Duodenal mucosa (tissue), 2 donors: ENCODE measurements at regions not wholly inside any gene's neighbourhood (a gene's known extent, or its start where the extent isn't known, plus 50 kb on each side); places are given as distances from the start of the nearest gene placed in this dataset.

Source experiments
- H3K27ac ChIP-seq: one replicate; pipeline ENCODE4 v1.7.0; 2013; ENCODE audit warnings: low read depth, low read length
- H3K27me3 ChIP-seq, 2 donors: one replicate each; pipeline ENCODE4 v1.7.0; 2013; ENCODE audit warnings: low read length in 2 of 2, control low read depth in 1 of 2; ENCODE audit not compliant: insufficient read depth in 2 of 2, control insufficient read depth in 1 of 2
- H3K36me3 ChIP-seq, 2 donors: one replicate each; pipeline ENCODE4 v1.7.0; 2013; ENCODE audit warnings: low read length in 2 of 2, control low read depth in 1 of 2; ENCODE audit not compliant: insufficient read depth in 2 of 2, control insufficient read depth in 1 of 2
- H3K4me1 ChIP-seq, 2 donors: one replicate each; pipeline ENCODE4 v1.7.0; 2013; ENCODE audit warnings: low read length in 2 of 2, control low read depth in 1 of 2; ENCODE audit not compliant: insufficient read depth in 2 of 2, control insufficient read depth in 1 of 2
- H3K4me3 ChIP-seq, 2 donors: one replicate each; pipeline ENCODE4 v1.7.0; 2013; ENCODE audit warnings: low read length in 2 of 2, low read depth in 1 of 2
- H3K9ac ChIP-seq, 2 donors: one replicate each; pipeline ENCODE4 v1.7.0; 2013; ENCODE audit warnings: low read length in 2 of 2, low read depth in 1 of 2
- H3K9me3 ChIP-seq, 2 donors: one replicate each; pipeline ENCODE4 v1.7.0; 2013; ENCODE audit warnings: low read length in 2 of 2, control low read depth in 1 of 2; ENCODE audit not compliant: control insufficient read depth in 1 of 2

DNA sequence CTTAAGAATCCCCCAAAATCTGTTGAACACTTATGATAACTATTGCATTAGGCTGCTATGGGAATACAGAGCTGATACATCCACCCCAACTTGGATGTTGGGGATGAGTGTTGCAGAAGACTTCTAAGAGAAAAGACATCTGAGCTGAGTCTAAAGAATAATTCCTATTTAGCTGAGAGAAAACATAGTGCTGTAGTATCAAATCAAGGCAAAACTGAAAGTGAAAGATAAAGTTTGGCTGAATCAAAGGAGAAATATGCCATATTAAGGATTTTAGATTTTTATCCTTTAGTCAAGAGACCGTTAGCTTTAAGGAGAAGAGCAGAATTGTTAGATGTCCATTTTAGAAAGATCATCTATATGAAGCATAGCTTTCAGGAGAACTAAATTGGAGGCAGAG lies 726.9 kb upstream of the PTBP2 start:
- Histone ChIP-seq H3K9me3 (no peaks in the 10 kb centered on the region), H3K27ac (no peak overlapping the region), H3K4me1 (no peaks in the 10 kb centered on the region), H3K9ac (no peak overlapping the region), H3K4me3 (peak overlapping the region in 1 of 2 donors; percentile 36), H3K36me3 (no peaks in the 10 kb centered on the region), H3K27me3 (no peaks in the 10 kb centered on the region)

- Histone ChIP-seq H3K4me3 (no peak overlapping the region), H3K9ac (no peak overlapping the region), H3K36me3 (no peaks in the 10 kb centered on the region), H3K27me3 (no peaks in the 10 kb centered on the region), H3K9me3 (no peaks in the 10 kb centered on the region), H3K4me1 (no peaks in the 10 kb centered on the region), H3K27ac (no peak overlapping the region)
Observed at GRCh38 chr1:96002201-96002600, 719.4 kb upstream of the PTBP2 start.

DNA sequence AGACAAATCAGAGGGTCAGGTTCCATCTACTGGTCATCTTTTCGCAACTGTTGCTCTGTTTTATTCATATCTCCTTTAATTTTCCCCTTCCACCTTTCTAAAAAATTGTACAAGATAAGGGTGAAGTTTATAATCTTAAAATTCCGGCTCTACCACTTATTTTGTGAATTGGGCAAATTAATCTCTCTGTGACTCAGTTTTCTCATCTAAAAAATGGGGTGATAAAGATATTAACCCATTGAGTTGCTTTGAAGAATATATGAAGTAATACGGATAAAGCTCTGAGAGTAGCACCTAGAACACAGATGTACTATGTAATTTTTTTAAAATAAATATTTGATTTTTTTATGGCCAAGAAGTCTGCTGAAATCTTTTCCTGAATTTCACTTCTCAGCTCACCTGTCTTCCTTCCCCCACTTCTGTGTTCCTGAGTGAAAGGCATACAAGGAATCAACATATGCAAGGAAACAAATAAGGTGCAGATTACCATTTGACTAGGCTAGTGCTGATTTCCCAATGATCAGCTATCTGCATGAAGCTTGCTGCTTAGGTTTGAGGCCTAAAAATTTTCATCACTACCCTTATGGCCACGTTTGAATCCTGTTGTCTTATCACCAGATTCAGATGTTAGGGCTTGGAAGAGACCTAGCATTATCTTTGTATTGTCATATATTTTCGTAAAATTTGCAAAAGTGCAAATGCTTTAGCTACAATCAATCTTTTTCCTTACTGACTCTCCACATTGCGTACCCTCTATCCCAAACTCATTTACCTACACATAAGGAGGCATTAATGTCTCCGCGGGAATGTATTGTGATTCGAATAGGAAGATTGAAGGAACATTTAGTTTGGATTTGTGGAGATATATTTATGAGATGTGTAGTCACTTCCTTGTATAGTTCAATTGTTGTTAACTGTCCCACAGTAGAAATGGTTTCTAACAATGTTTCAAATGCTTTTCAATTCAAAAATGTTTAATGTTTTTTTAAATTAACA lies 718.3 kb upstream of the PTBP2 start:
- Histone ChIP-seq H3K9me3 (no peaks in the 10 kb centered on the region), H3K27ac (no peak overlapping the region), H3K36me3 (no peaks in the 10 kb centered on the region), H3K27me3 (no peaks in the 10 kb centered on the region), H3K4me1 (no peaks in the 10 kb centered on the region), H3K9ac (no peak overlapping the region), H3K4me3 (no peak overlapping the region)

GRCh38 chr1:96009831-96010434 lies 711.7 kb upstream of the PTBP2 start:
- Histone ChIP-seq H3K9ac (no peak overlapping the region), H3K9me3 (no peaks in the 10 kb centered on the region), H3K4me1 (no peaks in the 10 kb centered on the region), H3K36me3 (no peaks in the 10 kb centered on the region), H3K4me3 (no peak overlapping the region), H3K27ac (no peak overlapping the region), H3K27me3 (no peaks in the 10 kb centered on the region)

- Histone ChIP-seq H3K27me3 (no peaks in the 10 kb centered on the region), H3K4me1 (no peaks in the 10 kb centered on the region), H3K4me3 (no peak overlapping the region), H3K27ac (no peak overlapping the region), H3K36me3 (no peaks in the 10 kb centered on the region), H3K9ac (no peak overlapping the region), H3K9me3 (no peaks in the 10 kb centered on the region)
Observed at GRCh38 chr1:96011606-96012005, 710.0 kb upstream of the PTBP2 start.

GRCh38 chr1:96016219-96016618 lies 705.4 kb upstream of the PTBP2 start:
- no peak overlapping the region for H3K9ac ChIP-seq
- no peaks in the 10 kb centered on the region for H3K27me3 ChIP-seq
- no peaks in the 10 kb centered on the region for H3K9me3 ChIP-seq
- H3K4me1 ChIP-seq = no peaks in the 10 kb centered on the region
- no peak overlapping the region for H3K27ac ChIP-seq
- H3K4me3 ChIP-seq = no peak overlapping the region
- no peaks in the 10 kb centered on the region for H3K36me3 ChIP-seq

GRCh38 chr1:96020378-96020777 lies 701.2 kb upstream of the PTBP2 start:
- no peaks in the 10 kb centered on the region for H3K27me3 ChIP-seq
- H3K4me1 ChIP-seq = no peaks in the 10 kb centered on the region
- H3K36me3 ChIP-seq = no peaks in the 10 kb centered on the region
- H3K27ac ChIP-seq = no peak overlapping the region
- H3K9ac ChIP-seq = no peak overlapping the region
- no peaks in the 10 kb centered on the region for H3K9me3 ChIP-seq
- no peak overlapping the region for H3K4me3 ChIP-seq

DNA sequence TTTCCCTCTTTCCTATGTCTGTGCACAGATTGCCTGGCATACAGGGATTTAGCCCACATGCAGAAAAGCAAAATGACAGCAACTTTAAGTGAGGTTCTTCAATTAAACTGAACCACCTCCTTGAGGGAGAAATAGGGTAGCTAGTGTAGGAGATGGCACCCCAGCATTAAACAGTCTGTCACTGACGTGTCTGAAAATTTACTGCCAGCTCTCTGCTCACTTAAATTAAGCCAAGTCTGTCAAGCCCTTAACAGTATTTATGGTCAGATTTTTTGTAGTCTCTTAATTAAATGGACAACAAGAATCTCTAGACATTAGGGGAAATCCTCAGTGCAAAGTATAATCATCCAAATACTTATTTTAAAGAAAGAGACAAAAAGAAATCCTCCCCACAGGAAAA lies 696.5 kb upstream of the PTBP2 start:
- H3K4me3 ChIP-seq = no peak overlapping the region
- no peak overlapping the region for H3K27ac ChIP-seq
- no peak overlapping the region for H3K9ac ChIP-seq
- no peaks in the 10 kb centered on the region for H3K36me3 ChIP-seq
- no peaks in the 10 kb centered on the region for H3K4me1 ChIP-seq
- H3K9me3 ChIP-seq = peaks cover 0 to 4% of the 10 kb centered on the region in 2 donors
- no peaks in the 10 kb centered on the region for H3K27me3 ChIP-seq

DNA sequence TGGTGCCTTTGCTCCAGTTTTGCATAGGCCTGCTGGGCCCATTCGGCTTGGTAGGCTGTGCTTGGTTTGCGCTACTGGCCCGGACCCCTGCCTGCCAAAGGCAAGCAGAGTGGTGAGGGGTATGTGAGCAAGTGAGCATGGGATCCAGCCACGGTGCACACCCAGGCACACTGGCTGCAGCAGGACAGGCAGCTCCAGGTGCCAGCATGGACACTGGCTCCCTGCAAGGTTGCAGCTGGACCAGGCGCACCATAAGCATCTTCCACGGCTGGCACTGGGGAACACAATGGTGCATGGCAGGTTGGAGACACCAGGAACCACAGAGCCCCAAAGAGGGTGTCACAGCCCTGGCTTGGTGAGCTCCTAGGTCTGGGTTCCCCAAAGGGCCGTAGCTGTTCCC lies 693.5 kb upstream of the PTBP2 start:
- no peaks in the 10 kb centered on the region for H3K27me3 ChIP-seq
- no peaks in the 10 kb centered on the region for H3K36me3 ChIP-seq
- no peak overlapping the region for H3K27ac ChIP-seq
- H3K9ac ChIP-seq = no peak overlapping the region
- H3K9me3 ChIP-seq = peaks cover 0 to 4% of the 10 kb centered on the region in 2 donors
- no peaks in the 10 kb centered on the region for H3K4me1 ChIP-seq
- no peak overlapping the region for H3K4me3 ChIP-seq

DNA sequence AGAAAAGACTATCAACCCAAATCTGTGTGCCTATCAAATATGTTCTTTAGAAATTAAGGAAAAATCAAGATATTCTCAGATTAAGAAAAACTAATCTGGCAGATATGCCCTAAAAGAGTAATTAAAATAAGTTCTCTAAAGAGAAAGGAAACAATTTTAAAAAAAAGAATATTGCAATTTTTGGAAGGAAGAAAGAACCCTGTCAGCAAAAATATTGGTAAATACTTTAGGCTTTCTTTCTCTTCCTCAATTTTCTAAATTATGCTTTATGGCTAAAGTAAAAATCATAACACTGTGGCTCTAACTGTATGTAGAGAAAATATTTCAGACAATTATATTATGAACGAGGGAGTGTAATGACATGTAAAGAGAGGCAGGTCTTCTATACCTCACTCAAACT lies 691.3 kb upstream of the PTBP2 start:
- no peaks in the 10 kb centered on the region for H3K4me1 ChIP-seq
- no peak overlapping the region for H3K27ac ChIP-seq
- H3K4me3 ChIP-seq = no peak overlapping the region
- no peaks in the 10 kb centered on the region for H3K36me3 ChIP-seq
- peaks cover 0 to 4% of the 10 kb centered on the region in 2 donors for H3K9me3 ChIP-seq
- H3K9ac ChIP-seq = no peak overlapping the region
- H3K27me3 ChIP-seq = no peaks in the 10 kb centered on the region
